ENCODE measurements at regions not wholly inside any gene's neighbourhood (a gene's known extent, or its start where the extent isn't known, plus 50 kb on each side); places are given as distances from the start of the nearest gene placed in this dataset.

DNA sequence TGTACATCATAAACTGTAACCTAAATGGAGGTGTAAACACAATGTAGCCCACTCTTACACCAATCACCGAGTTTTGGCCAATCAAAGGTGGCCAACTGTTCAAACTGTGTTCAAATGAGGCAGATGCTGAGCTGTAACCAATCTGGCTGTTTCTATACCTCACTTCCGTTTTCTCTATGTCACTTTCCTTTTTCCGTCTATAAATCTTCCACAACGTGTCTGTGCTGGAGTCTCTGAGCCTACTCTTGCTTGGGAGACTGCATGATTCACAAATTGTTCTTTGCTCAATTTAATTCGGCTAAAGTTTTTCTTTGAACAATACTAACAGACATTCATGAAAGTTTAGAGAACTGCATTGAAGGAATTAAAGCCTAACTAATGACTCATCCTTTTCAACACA is 547.1 kb upstream of the USP15 start:
- peaks cover 0 to 4% of the 10 kb centered on the region in 2 experiments for H3K9me3 ChIP-seq (ENCODE audit: control insufficient read depth in 1 of 2, insufficient read depth in 1 of 2, low read length in 2 of 2)
- H3K27me3 Mint-ChIP-seq = no peaks in the 10 kb centered on the region
- H3K36me3 ChIP-seq (ENCODE audit: insufficient read depth, low read length) = no peaks in the 10 kb centered on the region
- intact Hi-C loops (cut with DNase I, micrococcal nuclease) = no loop called here
- no peak overlapping the region for H3K27ac ChIP-seq (ENCODE audit: low read depth in 1 of 2, low read length in 2 of 2)
- H3K4me3 Mint-ChIP-seq = no peak overlapping the region
- POLR2A ChIA-PET = interaction anchor here (0.5 kb wide), 1 partner anchor 10 kb away, joined by 3 read pairs; no protein-coding TSS in a partner anchor
- no peaks in the 10 kb centered on the region for H3K36me3 Mint-ChIP-seq (ENCODE audit: low read depth)
- no peaks in the 10 kb centered on the region for H3K27me3 ChIP-seq (ENCODE audit: control insufficient read depth in 1 of 2, insufficient read depth in 2 of 2, low read length in 2 of 2)
- TF ChIP-seq, protein P1, sequence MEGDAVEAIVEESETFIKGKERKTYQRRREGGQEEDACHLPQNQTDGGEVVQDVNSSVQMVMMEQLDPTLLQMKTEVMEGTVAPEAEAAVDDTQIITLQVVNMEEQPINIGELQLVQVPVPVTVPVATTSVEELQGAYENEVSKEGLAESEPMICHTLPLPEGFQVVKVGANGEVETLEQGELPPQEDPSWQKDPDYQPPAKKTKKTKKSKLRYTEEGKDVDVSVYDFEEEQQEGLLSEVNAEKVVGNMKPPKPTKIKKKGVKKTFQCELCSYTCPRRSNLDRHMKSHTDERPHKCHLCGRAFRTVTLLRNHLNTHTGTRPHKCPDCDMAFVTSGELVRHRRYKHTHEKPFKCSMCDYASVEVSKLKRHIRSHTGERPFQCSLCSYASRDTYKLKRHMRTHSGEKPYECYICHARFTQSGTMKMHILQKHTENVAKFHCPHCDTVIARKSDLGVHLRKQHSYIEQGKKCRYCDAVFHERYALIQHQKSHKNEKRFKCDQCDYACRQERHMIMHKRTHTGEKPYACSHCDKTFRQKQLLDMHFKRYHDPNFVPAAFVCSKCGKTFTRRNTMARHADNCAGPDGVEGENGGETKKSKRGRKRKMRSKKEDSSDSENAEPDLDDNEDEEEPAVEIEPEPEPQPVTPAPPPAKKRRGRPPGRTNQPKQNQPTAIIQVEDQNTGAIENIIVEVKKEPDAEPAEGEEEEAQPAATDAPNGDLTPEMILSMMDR (IDR thresholded peaks at IDR 0.05) = no peak
- H3K4me1 ChIP-seq (ENCODE audit: insufficient read depth, low read length) = no peaks in the 10 kb centered on the region
- H3K27ac Mint-ChIP-seq = no peak overlapping the region
- ATAC-seq (ENCODE audit: poor library complexity) (no peak), DNase-seq (no peak)
- H3K4me3 ChIP-seq (ENCODE audit: low read length) = no peak overlapping the region
- no peaks in the 10 kb centered on the region for H3K9me3 Mint-ChIP-seq
- no peaks in the 10 kb centered on the region for H3K4me1 Mint-ChIP-seq (ENCODE audit: low read depth)
- CTCF ChIA-PET = no interaction called here

DNA sequence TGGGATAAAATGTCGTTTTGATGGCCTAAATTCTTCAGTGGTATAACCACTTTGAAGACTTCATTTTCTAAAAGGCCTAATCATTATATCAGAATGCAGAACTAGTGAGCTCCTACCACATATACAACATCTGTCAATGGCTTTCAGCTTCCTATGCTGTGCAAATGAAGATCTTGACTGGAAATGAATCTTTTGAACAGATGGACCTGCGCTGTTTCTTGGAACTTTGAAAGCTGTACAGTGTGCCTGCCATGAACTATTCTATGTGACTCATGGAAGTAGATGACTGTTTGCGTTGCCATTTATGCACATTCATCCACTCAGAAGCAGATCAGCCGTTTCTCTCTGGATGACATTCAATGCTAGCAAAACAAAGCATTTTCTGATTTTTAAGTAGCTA is 542.2 kb upstream of the USP15 start:
- ChIA-PET CTCF (no interaction called here), POLR2A (no interaction called here)
- no peaks in the 10 kb centered on the region for H3K4me1 ChIP-seq (ENCODE audit: insufficient read depth, low read length)
- intact Hi-C loops (cut with DNase I, micrococcal nuclease) = no loop called here
- H3K36me3 ChIP-seq (ENCODE audit: insufficient read depth, low read length) = no peaks in the 10 kb centered on the region
- Mint-ChIP-seq H3K9me3 (no peaks in the 10 kb centered on the region), H3K36me3 (ENCODE audit: low read depth) (no peaks in the 10 kb centered on the region), H3K27me3 (no peaks in the 10 kb centered on the region), H3K4me3 (no peak overlapping the region), H3K27ac (no peak overlapping the region), H3K4me1 (ENCODE audit: low read depth) (no peaks in the 10 kb centered on the region)
- DNase-seq (no peak), ATAC-seq (ENCODE audit: poor library complexity) (no peak)
- H3K27ac ChIP-seq (ENCODE audit: low read depth in 1 of 2, low read length in 2 of 2) = no peak overlapping the region
- H3K9me3 ChIP-seq (ENCODE audit: control insufficient read depth in 1 of 2, insufficient read depth in 1 of 2, low read length in 2 of 2) = peaks cover 0 to 4% of the 10 kb centered on the region in 2 experiments
- TF ChIP-seq, protein P1 (IDR thresholded peaks at IDR 0.05) = no peak
- H3K4me3 ChIP-seq (ENCODE audit: low read length) = no peak overlapping the region
- H3K27me3 ChIP-seq (ENCODE audit: control insufficient read depth in 1 of 2, insufficient read depth in 2 of 2, low read length in 2 of 2) = no peaks in the 10 kb centered on the region

DNA sequence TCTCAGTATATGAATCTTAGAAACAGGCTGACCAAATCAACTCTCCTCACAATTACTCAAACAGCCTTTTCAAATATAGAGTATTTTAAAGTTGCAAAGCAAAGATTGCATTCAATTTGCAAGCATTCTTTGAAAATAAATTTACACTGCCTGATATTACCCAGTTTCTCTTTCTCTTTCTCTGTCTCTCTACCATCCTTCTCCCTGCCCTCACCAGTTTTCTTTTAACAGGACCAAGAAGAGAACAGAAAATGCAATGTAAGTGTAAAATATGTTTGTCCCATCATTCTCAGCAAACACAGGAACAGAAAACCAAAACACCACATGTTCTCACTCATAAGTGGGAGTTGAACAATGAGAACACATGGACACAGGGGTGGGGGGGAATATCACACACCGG is 520.3 kb upstream of the USP15 start:
- ChIA-PET CTCF (no interaction called here), POLR2A (no interaction called here)
- intact Hi-C loops (cut with DNase I, micrococcal nuclease) = no loop called here
- no peaks in the 10 kb centered on the region for H3K4me1 ChIP-seq (ENCODE audit: insufficient read depth, low read length)
- no peak overlapping the region for H3K27ac ChIP-seq (ENCODE audit: low read depth in 1 of 2, low read length in 2 of 2)
- H3K36me3 ChIP-seq (ENCODE audit: insufficient read depth, low read length) = no peaks in the 10 kb centered on the region
- no peaks in the 10 kb centered on the region for H3K9me3 ChIP-seq (ENCODE audit: control insufficient read depth in 1 of 2, insufficient read depth in 1 of 2, low read length in 2 of 2)
- Mint-ChIP-seq H3K4me1 (ENCODE audit: low read depth) (no peaks in the 10 kb centered on the region), H3K27ac (no peak overlapping the region), H3K4me3 (no peak overlapping the region), H3K9me3 (no peaks in the 10 kb centered on the region), H3K27me3 (no peaks in the 10 kb centered on the region), H3K36me3 (ENCODE audit: low read depth) (no peaks in the 10 kb centered on the region)
- no peaks in the 10 kb centered on the region for H3K27me3 ChIP-seq (ENCODE audit: control insufficient read depth in 1 of 2, insufficient read depth in 2 of 2, low read length in 2 of 2)
- TF ChIP-seq, protein P1 (IDR thresholded peaks at IDR 0.05) = no peak
- ATAC-seq (ENCODE audit: poor library complexity) = no peak
- no peak for DNase-seq
- no peak overlapping the region for H3K4me3 ChIP-seq (ENCODE audit: low read length)
